IPS DF 6.9 (cell line): ENCODE measurements at regions not wholly inside any gene's neighbourhood (a gene's known extent, or its start where the extent isn't known, plus 50 kb on each side); places are given as distances from the start of the nearest gene placed in this dataset.

ENCODE experiments used
- DNase-seq: peaks from one replicate; pipeline ENCODE4 v3.0.0-alpha.2; 2013; ENCODE audit warnings: low read depth, low spot score
- H3K27ac ChIP-seq: one replicate; pipeline ENCODE4 v1.5.1; 2013; ENCODE audit warnings: low read length, control low read depth
- H3K27me3 ChIP-seq: 2 replicates; pipeline ENCODE4 v1.6.1; 2013; ENCODE audit warnings: mild to moderate bottlenecking, low read length; ENCODE audit not compliant: control insufficient read depth, insufficient read depth
- H3K36me3 ChIP-seq: 2 replicates; pipeline ENCODE4 v1.6.1; 2013; ENCODE audit warnings: low read length; ENCODE audit not compliant: control insufficient read depth, insufficient read depth
- H3K4me1 ChIP-seq: 2 replicates; pipeline ENCODE4 v1.6.1; 2013; ENCODE audit warnings: low read length; ENCODE audit not compliant: control insufficient read depth, insufficient read depth
- H3K4me3 ChIP-seq: 2 replicates; pipeline ENCODE4 v1.5.1; 2013; ENCODE audit warnings: mild to moderate bottlenecking, low read length
- H3K9me3 ChIP-seq: 2 replicates; pipeline ENCODE4 v1.6.1; 2013; ENCODE audit warnings: low read length, inconsistent platforms; ENCODE audit not compliant: control insufficient read depth, insufficient read depth
- WGBS: extraction: QIAGEN DNeasy Blood & Tissue Kit; methylation state at CpG from one replicate; pipeline ENCODE4 v1.1.7; 2013; ENCODE audit warnings: mixed read lengths, missing lambda C conversion rate; ENCODE audit not compliant: insufficient read length, insufficient coverage; 5-methylcytosine and 5-hydroxymethylcytosine counted together

GRCh38 chr1:91575909-91576519 is 75.4 kb downstream of the CDC7 start:
- no peak overlapping the region for H3K27ac ChIP-seq
- H3K27me3 ChIP-seq: no peaks in the 10 kb centered on the region
- no CpG with 5 or more reads among the region's 4 CpGs for WGBS
- H3K4me1 ChIP-seq: no peaks in the 10 kb centered on the region
- H3K4me3 ChIP-seq: no peak overlapping the region
- no peaks in the 10 kb centered on the region for H3K36me3 ChIP-seq
- DNase-seq: no peak
- H3K9me3 ChIP-seq: no peaks in the 10 kb centered on the region

- Histone ChIP-seq H3K4me3 (no peak overlapping the region), H3K9me3 (no peaks in the 10 kb centered on the region), H3K27ac (no peak overlapping the region), H3K4me1 (no peaks in the 10 kb centered on the region), H3K27me3 (no peaks in the 10 kb centered on the region), H3K36me3 (no peaks in the 10 kb centered on the region)
- no CpG with 5 or more reads among the region's 5 CpGs for WGBS
- no peak for DNase-seq
Observed at GRCh38 chr1:91578320-91579109, 77.9 kb downstream of the CDC7 start.

- Histone ChIP-seq H3K27ac (no peak overlapping the region), H3K4me3 (no peak overlapping the region), H3K9me3 (no peaks in the 10 kb centered on the region), H3K36me3 (no peaks in the 10 kb centered on the region), H3K4me1 (no peaks in the 10 kb centered on the region), H3K27me3 (no peaks in the 10 kb centered on the region)
- DNase-seq: no peak
- no CpG with 5 or more reads among the region's 5 CpGs for WGBS
Observed at GRCh38 chr1:91579658-91580228, 79.1 kb downstream of the CDC7 start.

- H3K9me3 ChIP-seq: no peaks in the 10 kb centered on the region
- H3K27ac ChIP-seq: no peak overlapping the region
- no peak overlapping the region for H3K4me3 ChIP-seq
- no CpG with 5 or more reads among the region's 4 CpGs for WGBS
- no peaks in the 10 kb centered on the region for H3K27me3 ChIP-seq
- H3K36me3 ChIP-seq: no peaks in the 10 kb centered on the region
- H3K4me1 ChIP-seq: no peaks in the 10 kb centered on the region
- DNase-seq: no peak
Observed at GRCh38 chr1:91582431-91582921, 81.8 kb downstream of the CDC7 start.

GRCh38 chr1:91583326-91583755 is 82.7 kb downstream of the CDC7 start:
- DNase-seq: no peak
- Histone ChIP-seq H3K36me3 (no peaks in the 10 kb centered on the region), H3K9me3 (no peaks in the 10 kb centered on the region), H3K4me1 (no peaks in the 10 kb centered on the region), H3K4me3 (no peak overlapping the region), H3K27me3 (no peaks in the 10 kb centered on the region), H3K27ac (no peak overlapping the region)
- no CpG with 5 or more reads among the region's 7 CpGs for WGBS

- Histone ChIP-seq H3K9me3 (no peaks in the 10 kb centered on the region), H3K36me3 (no peaks in the 10 kb centered on the region), H3K27me3 (no peaks in the 10 kb centered on the region), H3K27ac (no peak overlapping the region), H3K4me3 (no peak overlapping the region), H3K4me1 (no peaks in the 10 kb centered on the region)
- no peak for DNase-seq
- no CpG with 5 or more reads among the region's 4 CpGs for WGBS
Observed at GRCh38 chr1:91584309-91584708, 83.7 kb downstream of the CDC7 start.

- DNase-seq: no peak
- H3K27ac ChIP-seq: no peak overlapping the region
- no peaks in the 10 kb centered on the region for H3K9me3 ChIP-seq
- no peaks in the 10 kb centered on the region for H3K4me1 ChIP-seq
- no peaks in the 10 kb centered on the region for H3K36me3 ChIP-seq
- no peaks in the 10 kb centered on the region for H3K27me3 ChIP-seq
- H3K4me3 ChIP-seq: no peak overlapping the region
- no CpG with 5 or more reads among the region's 4 CpGs for WGBS
Observed at GRCh38 chr1:91584878-91585277, 84.2 kb downstream of the CDC7 start.

- Histone ChIP-seq H3K27me3 (no peaks in the 10 kb centered on the region), H3K4me3 (no peak overlapping the region), H3K9me3 (no peaks in the 10 kb centered on the region), H3K36me3 (no peaks in the 10 kb centered on the region), H3K4me1 (no peaks in the 10 kb centered on the region), H3K27ac (no peak overlapping the region)
- no peak for DNase-seq
- no CpG with 5 or more reads among the region's 5 CpGs for WGBS
Observed at GRCh38 chr1:91585502-91585901, 84.9 kb downstream of the CDC7 start.

- no peak overlapping the region for H3K4me3 ChIP-seq
- H3K27me3 ChIP-seq: no peaks in the 10 kb centered on the region
- no peaks in the 10 kb centered on the region for H3K36me3 ChIP-seq
- DNase-seq: no peak
- WGBS: no CpG with 5 or more reads among the region's 7 CpGs
- H3K27ac ChIP-seq: no peak overlapping the region
- H3K4me1 ChIP-seq: no peaks in the 10 kb centered on the region
- no peaks in the 10 kb centered on the region for H3K9me3 ChIP-seq
Observed at GRCh38 chr1:91585982-91586381, 85.3 kb downstream of the CDC7 start.

- H3K9me3 ChIP-seq: no peaks in the 10 kb centered on the region
- no peaks in the 10 kb centered on the region for H3K4me1 ChIP-seq
- no peak for DNase-seq
- H3K4me3 ChIP-seq: no peak overlapping the region
- no peaks in the 10 kb centered on the region for H3K27me3 ChIP-seq
- no peak overlapping the region for H3K27ac ChIP-seq
- no peaks in the 10 kb centered on the region for H3K36me3 ChIP-seq
Observed at GRCh38 chr1:91589437-91589836, 88.8 kb downstream of the CDC7 start.
